ENCODE measurements at regions not wholly inside any gene's neighbourhood (a gene's known extent, or its start where the extent isn't known, plus 50 kb on each side); places are given as distances from the start of the nearest gene placed in this dataset.

GRCh38 chr5:98349251-98349989 is 424.0 kb upstream of the RGMB start:
- Histone ChIP-seq H3K4me2 (ENCODE audit: low read length) (no peak overlapping the region), H3K27me3 (ENCODE audit: insufficient read depth, low read length) (no peaks in the 10 kb centered on the region), H3K23ac (ENCODE audit: low read length) (no peak overlapping the region), H3K79me1 (ENCODE audit: low read length) (no peaks in the 10 kb centered on the region), H3K4me3 (ENCODE audit: low read depth, low read length) (no peak overlapping the region), H4K8ac (ENCODE audit: low read depth, low read length) (no peak overlapping the region), H3K18ac (ENCODE audit: low read length) (no peak overlapping the region), H4K91ac (ENCODE audit: low read depth, low read length) (no peak overlapping the region), H2BK5ac (ENCODE audit: low read depth, low read length, poor library complexity) (no peak overlapping the region), H3K36me3 (ENCODE audit: control insufficient read depth in 1 of 2, insufficient read depth in 2 of 2, low read length in 2 of 2) (no peaks in the 10 kb centered on the region), H3K79me2 (ENCODE audit: control insufficient read depth, insufficient read depth, low read length, poor library complexity) (no peaks in the 10 kb centered on the region), H2AFZ (ENCODE audit: insufficient read depth, low read length, poor library complexity) (no peak overlapping the region), H2BK120ac (ENCODE audit: insufficient read depth, low read length, poor library complexity) (no peak overlapping the region), H3K9me3 (ENCODE audit: insufficient read depth, low read depth, low read length) (no peaks in the 10 kb centered on the region), H3K27ac (ENCODE audit: low read depth, low read length) (no peak overlapping the region), H3K4me1 (ENCODE audit: control insufficient read depth in 1 of 2, insufficient read depth in 2 of 2, low read length in 2 of 2) (no peaks in the 10 kb centered on the region), H3K9ac (ENCODE audit: low read length) (no peak overlapping the region), H2AK5ac (ENCODE audit: low read length) (no peak overlapping the region), H4K12ac (ENCODE audit: low read depth, low read length) (no peak overlapping the region), H3K14ac (ENCODE audit: low read length) (no peak overlapping the region), H3K4ac (ENCODE audit: low read depth, low read length) (no peak overlapping the region), H2BK12ac (ENCODE audit: low read length) (no peak overlapping the region)
- DNase-seq = peak; percentile 11 to 58
- no CpG with 5 or more reads among the region's 6 CpGs for WGBS (ENCODE audit: extremely low coverage, insufficient coverage, insufficient read length)

- Histone ChIP-seq H3K4me3 (ENCODE audit: low read depth, low read length) (no peak overlapping the region), H3K27me3 (ENCODE audit: insufficient read depth, low read length) (no peaks in the 10 kb centered on the region), H3K18ac (ENCODE audit: low read length) (no peak overlapping the region), H3K4me1 (ENCODE audit: control insufficient read depth in 1 of 2, insufficient read depth in 2 of 2, low read length in 2 of 2) (no peaks in the 10 kb centered on the region), H4K12ac (ENCODE audit: low read depth, low read length) (no peak overlapping the region), H3K36me3 (ENCODE audit: control insufficient read depth in 1 of 2, insufficient read depth in 2 of 2, low read length in 2 of 2) (no peaks in the 10 kb centered on the region), H3K79me2 (ENCODE audit: control insufficient read depth, insufficient read depth, low read length, poor library complexity) (no peaks in the 10 kb centered on the region), H3K4me2 (ENCODE audit: low read length) (no peak overlapping the region), H4K8ac (ENCODE audit: low read depth, low read length) (no peak overlapping the region), H4K91ac (ENCODE audit: low read depth, low read length) (no peak overlapping the region), H3K14ac (ENCODE audit: low read length) (no peak overlapping the region), H3K9me3 (ENCODE audit: insufficient read depth, low read depth, low read length) (no peaks in the 10 kb centered on the region), H3K4ac (ENCODE audit: low read depth, low read length) (no peak overlapping the region), H2BK5ac (ENCODE audit: low read depth, low read length, poor library complexity) (no peak overlapping the region), H3K27ac (ENCODE audit: low read depth, low read length) (no peak overlapping the region), H2AFZ (ENCODE audit: insufficient read depth, low read length, poor library complexity) (no peak overlapping the region), H2AK5ac (ENCODE audit: low read length) (no peak overlapping the region), H3K9ac (ENCODE audit: low read length) (no peak overlapping the region), H3K79me1 (ENCODE audit: low read length) (no peaks in the 10 kb centered on the region), H3K23ac (ENCODE audit: low read length) (no peak overlapping the region), H2BK120ac (ENCODE audit: insufficient read depth, low read length, poor library complexity) (no peak overlapping the region), H2BK12ac (ENCODE audit: low read length) (no peak overlapping the region)
- DNase-seq = no peak
- WGBS (ENCODE audit: extremely low coverage, insufficient coverage, insufficient read length) = no CpG with 5 or more reads among the region's 1 CpG
Observed at GRCh38 chr5:98349990-98350365, 423.5 kb upstream of the RGMB start.

- Histone ChIP-seq H4K8ac (ENCODE audit: low read depth, low read length) (no peak overlapping the region), H3K9ac (ENCODE audit: low read length) (no peak overlapping the region), H4K12ac (ENCODE audit: low read depth, low read length) (no peak overlapping the region), H4K91ac (ENCODE audit: low read depth, low read length) (no peak overlapping the region), H3K4me3 (ENCODE audit: low read depth, low read length) (no peak overlapping the region), H3K27me3 (ENCODE audit: insufficient read depth, low read length) (no peaks in the 10 kb centered on the region), H2AFZ (ENCODE audit: insufficient read depth, low read length, poor library complexity) (no peak overlapping the region), H3K4me2 (ENCODE audit: low read length) (no peak overlapping the region), H3K79me1 (ENCODE audit: low read length) (no peaks in the 10 kb centered on the region), H3K9me3 (ENCODE audit: insufficient read depth, low read depth, low read length) (no peaks in the 10 kb centered on the region), H2BK12ac (ENCODE audit: low read length) (no peak overlapping the region), H2AK5ac (ENCODE audit: low read length) (no peak overlapping the region), H3K27ac (ENCODE audit: low read depth, low read length) (no peak overlapping the region), H2BK5ac (ENCODE audit: low read depth, low read length, poor library complexity) (no peak overlapping the region), H2BK120ac (ENCODE audit: insufficient read depth, low read length, poor library complexity) (no peak overlapping the region), H3K79me2 (ENCODE audit: control insufficient read depth, insufficient read depth, low read length, poor library complexity) (no peaks in the 10 kb centered on the region), H3K36me3 (ENCODE audit: control insufficient read depth in 1 of 2, insufficient read depth in 2 of 2, low read length in 2 of 2) (no peaks in the 10 kb centered on the region), H3K18ac (ENCODE audit: low read length) (no peak overlapping the region), H3K4ac (ENCODE audit: low read depth, low read length) (no peak overlapping the region), H3K4me1 (ENCODE audit: control insufficient read depth in 1 of 2, insufficient read depth in 2 of 2, low read length in 2 of 2) (no peaks in the 10 kb centered on the region), H3K23ac (ENCODE audit: low read length) (no peak overlapping the region), H3K14ac (ENCODE audit: low read length) (no peak overlapping the region)
- WGBS (ENCODE audit: extremely low coverage, insufficient coverage, insufficient read length) = no CpG with 5 or more reads among the region's 2 CpGs
- no peak for DNase-seq
Observed at GRCh38 chr5:98354922-98355321, 418.5 kb upstream of the RGMB start.

GRCh38 chr5:98360548-98360947 is 412.9 kb upstream of the RGMB start:
- Histone ChIP-seq H2AK5ac (ENCODE audit: low read length) (no peak overlapping the region), H2AFZ (ENCODE audit: insufficient read depth, low read length, poor library complexity) (no peak overlapping the region), H3K9me3 (ENCODE audit: insufficient read depth, low read depth, low read length) (peaks cover 3% of the 10 kb centered on the region), H3K4ac (ENCODE audit: low read depth, low read length) (no peak overlapping the region), H3K27ac (ENCODE audit: low read depth, low read length) (no peak overlapping the region), H3K23ac (ENCODE audit: low read length) (no peak overlapping the region), H3K79me1 (ENCODE audit: low read length) (no peaks in the 10 kb centered on the region), H4K8ac (ENCODE audit: low read depth, low read length) (no peak overlapping the region), H3K27me3 (ENCODE audit: insufficient read depth, low read length) (no peaks in the 10 kb centered on the region), H3K9ac (ENCODE audit: low read length) (no peak overlapping the region), H3K18ac (ENCODE audit: low read length) (no peak overlapping the region), H2BK5ac (ENCODE audit: low read depth, low read length, poor library complexity) (no peak overlapping the region), H3K4me3 (ENCODE audit: low read depth, low read length) (no peak overlapping the region), H2BK12ac (ENCODE audit: low read length) (no peak overlapping the region), H3K36me3 (ENCODE audit: control insufficient read depth in 1 of 2, insufficient read depth in 2 of 2, low read length in 2 of 2) (no peaks in the 10 kb centered on the region), H4K91ac (ENCODE audit: low read depth, low read length) (no peak overlapping the region), H3K4me1 (ENCODE audit: control insufficient read depth in 1 of 2, insufficient read depth in 2 of 2, low read length in 2 of 2) (no peaks in the 10 kb centered on the region), H4K12ac (ENCODE audit: low read depth, low read length) (no peak overlapping the region), H3K79me2 (ENCODE audit: control insufficient read depth, insufficient read depth, low read length, poor library complexity) (no peaks in the 10 kb centered on the region), H3K4me2 (ENCODE audit: low read length) (no peak overlapping the region), H3K14ac (ENCODE audit: low read length) (no peak overlapping the region), H2BK120ac (ENCODE audit: insufficient read depth, low read length, poor library complexity) (no peak overlapping the region)
- no peak for DNase-seq
- no CpG with 5 or more reads among the region's 4 CpGs for WGBS (ENCODE audit: extremely low coverage, insufficient coverage, insufficient read length)
